ENCODE measurements at regions not wholly inside any gene's neighbourhood (a gene's known extent, or its start where the extent isn't known, plus 50 kb on each side); places are given as distances from the start of the nearest gene placed in this dataset.

- TF ChIP-seq, protein P1, sequence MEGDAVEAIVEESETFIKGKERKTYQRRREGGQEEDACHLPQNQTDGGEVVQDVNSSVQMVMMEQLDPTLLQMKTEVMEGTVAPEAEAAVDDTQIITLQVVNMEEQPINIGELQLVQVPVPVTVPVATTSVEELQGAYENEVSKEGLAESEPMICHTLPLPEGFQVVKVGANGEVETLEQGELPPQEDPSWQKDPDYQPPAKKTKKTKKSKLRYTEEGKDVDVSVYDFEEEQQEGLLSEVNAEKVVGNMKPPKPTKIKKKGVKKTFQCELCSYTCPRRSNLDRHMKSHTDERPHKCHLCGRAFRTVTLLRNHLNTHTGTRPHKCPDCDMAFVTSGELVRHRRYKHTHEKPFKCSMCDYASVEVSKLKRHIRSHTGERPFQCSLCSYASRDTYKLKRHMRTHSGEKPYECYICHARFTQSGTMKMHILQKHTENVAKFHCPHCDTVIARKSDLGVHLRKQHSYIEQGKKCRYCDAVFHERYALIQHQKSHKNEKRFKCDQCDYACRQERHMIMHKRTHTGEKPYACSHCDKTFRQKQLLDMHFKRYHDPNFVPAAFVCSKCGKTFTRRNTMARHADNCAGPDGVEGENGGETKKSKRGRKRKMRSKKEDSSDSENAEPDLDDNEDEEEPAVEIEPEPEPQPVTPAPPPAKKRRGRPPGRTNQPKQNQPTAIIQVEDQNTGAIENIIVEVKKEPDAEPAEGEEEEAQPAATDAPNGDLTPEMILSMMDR (IDR thresholded peaks at IDR 0.05 in 8 of 11, conservative IDR thresholded peaks at IDR 0.05 in 3 of 11) = no peak
- TF ChIP-seq POLR2AphosphoS5 (IDR thresholded peaks at IDR 0.05) = no peak
- TF ChIP-seq POLR2A (IDR thresholded peaks at IDR 0.05) = no peak
- Histone ChIP-seq H3K4me3 (no peak overlapping the region), H3K9me3 (peaks cover 0 to 14% (median 9%) of the 10 kb centered on the region in 8 donors), H3K36me3 (no peaks in the 10 kb centered on the region), H3K27ac (no peak overlapping the region), H3K4me1 (peaks cover 0 to 17% (median 10%) of the 10 kb centered on the region in 6 donors), H3K27me3 (replicated peaks in 1 of 7) (peaks cover 0 to 5% (median 0%) of the 10 kb centered on the region in 7 donors)
- DNase-seq = no peak
- intact Hi-C loops (cut with DNase I; ENCODE audit: low total_unique reads) = no loop called here
- 83 to 98% (median 87%) methylated on average over 6 of the region's 6 CpGs for WGBS, 5 donors
Observed at GRCh38 chr11:69348414-69349235, 54.7 kb downstream of the MYEOV start.

DNA sequence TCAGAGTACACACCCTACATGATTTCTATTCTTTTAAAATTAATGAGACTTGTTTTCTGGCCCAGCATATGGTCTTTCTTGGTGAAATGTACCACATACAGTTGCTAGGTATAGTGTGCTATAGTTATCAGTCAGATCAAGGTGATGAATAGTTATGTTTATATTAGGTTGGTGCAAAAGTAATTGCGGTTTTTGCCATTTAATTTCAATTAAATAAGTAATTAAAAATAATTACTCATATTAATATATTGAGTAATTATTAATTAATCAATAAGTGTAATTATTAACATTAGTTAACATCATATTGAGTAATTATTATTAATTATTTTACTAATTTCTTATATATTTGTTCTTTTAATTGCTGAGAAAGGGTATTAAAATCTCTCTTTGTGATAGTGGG, 56.1 kb downstream of the MYEOV start:
- H3K4me3 ChIP-seq = no peak overlapping the region
- H3K27ac ChIP-seq = no peak overlapping the region
- peaks cover 0 to 14% (median 9%) of the 10 kb centered on the region in 8 donors for H3K9me3 ChIP-seq
- TF ChIP-seq POLR2A (IDR thresholded peaks at IDR 0.05) = no peak
- TF ChIP-seq, protein P1 (IDR thresholded peaks at IDR 0.05 in 8 of 11, conservative IDR thresholded peaks at IDR 0.05 in 3 of 11) = no peak
- TF ChIP-seq POLR2AphosphoS5 (IDR thresholded peaks at IDR 0.05) = no peak
- H3K36me3 ChIP-seq = no peaks in the 10 kb centered on the region
- intact Hi-C loops (cut with DNase I; ENCODE audit: low total_unique reads) = no loop called here
- peaks cover 0 to 17% (median 10%) of the 10 kb centered on the region in 6 donors for H3K4me1 ChIP-seq
- 87 to 95% (median 92%) methylated on average over 1 of the region's 1 CpG for WGBS, 5 donors
- DNase-seq = no peak
- H3K27me3 ChIP-seq (replicated peaks in 1 of 7) = peaks cover 0 to 12% (median 0%) of the 10 kb centered on the region in 7 donors

- no peak overlapping the region for H3K27ac ChIP-seq
- peaks cover 0 to 14% (median 9%) of the 10 kb centered on the region in 8 donors for H3K9me3 ChIP-seq
- DNase-seq = no peak
- peaks cover 0 to 17% (median 10%) of the 10 kb centered on the region in 6 donors for H3K4me1 ChIP-seq
- H3K36me3 ChIP-seq = no peaks in the 10 kb centered on the region
- intact Hi-C loops (cut with DNase I; ENCODE audit: low total_unique reads) = no loop called here
- no peak overlapping the region for H3K4me3 ChIP-seq
- TF ChIP-seq, protein P1 (IDR thresholded peaks at IDR 0.05 in 8 of 11, conservative IDR thresholded peaks at IDR 0.05 in 3 of 11) = no peak
- no peak for TF ChIP-seq POLR2A (IDR thresholded peaks at IDR 0.05)
- TF ChIP-seq POLR2AphosphoS5 (IDR thresholded peaks at IDR 0.05) = no peak
- peaks cover 0 to 12% (median 0%) of the 10 kb centered on the region in 7 donors for H3K27me3 ChIP-seq (replicated peaks in 1 of 7)
Observed at GRCh38 chr11:69350596-69350995, 56.6 kb downstream of the MYEOV start.

DNA sequence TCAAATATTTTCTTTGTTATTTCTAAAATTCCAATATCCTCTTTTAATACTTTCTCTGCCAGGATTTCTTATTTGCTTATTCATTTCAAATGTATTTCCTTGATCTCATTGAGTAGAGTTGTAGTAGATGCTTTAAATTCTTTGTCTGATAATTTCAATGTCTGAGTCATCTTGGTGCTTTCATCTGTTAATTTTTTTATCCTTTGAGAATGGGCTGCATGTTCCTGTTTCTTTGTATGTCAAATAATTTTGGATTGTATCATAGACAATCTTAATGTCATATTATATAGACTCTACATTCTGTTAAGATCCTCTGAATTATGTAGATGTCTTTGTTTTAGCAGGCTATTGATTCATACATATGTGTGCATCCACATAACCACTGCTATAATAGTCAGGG, 57.5 kb downstream of the MYEOV start:
- intact Hi-C loops (cut with DNase I; ENCODE audit: low total_unique reads) = no loop called here
- peaks cover 0 to 14% (median 9%) of the 10 kb centered on the region in 8 donors for H3K9me3 ChIP-seq

More for the DNA sequence above, 57.5 kb downstream of the MYEOV start:
- Histone ChIP-seq H3K36me3 (no peaks in the 10 kb centered on the region), H3K4me1 (peaks cover 0 to 17% (median 10%) of the 10 kb centered on the region in 6 donors), H3K4me3 (no peak overlapping the region), H3K27me3 (replicated peaks in 1 of 7) (peaks cover 0 to 12% (median 0%) of the 10 kb centered on the region in 7 donors), H3K27ac (no peak overlapping the region)
- TF ChIP-seq POLR2A (IDR thresholded peaks at IDR 0.05) = no peak
- DNase-seq = no peak

Data from spleen (tissue), 11 donors.